IMR-90 (cell line): ENCODE measurements at regions not wholly inside any gene's neighbourhood (a gene's known extent, or its start where the extent isn't known, plus 50 kb on each side); places are given as distances from the start of the nearest gene placed in this dataset.

Experiments used
- ATAC-seq: fragments of 200-7000 bp; cut with Tn5 transposase; 2 replicates; pipeline ENCODE4 v1.9.1; 2020; ENCODE audit warnings: low read depth, mild to moderate bottlenecking, moderate library complexity
- BruUV-seq: library from RNA; stranded (reverse); fragments of 400-500 nt; replicated peaks from 2 replicates; lab custom pipeline; 2021; lab: Mats Ljungman, UMichigan
- CTCF ChIA-PET: fragments of 300-600 bp; formaldehyde crosslinking; extraction: SDS; loops from one replicate; lab custom pipeline; 2021; ENCODE audit warnings: antibody characterized with exemption; lab: Yijun Ruan, JAX
- POLR2A ChIA-PET: fragments of 300-600 bp; sonication (Branson Sonifier 250); formaldehyde crosslinking; loops from one replicate; lab custom pipeline; 2022; ENCODE audit warnings: antibody characterized with exemption; ENCODE audit not compliant: unreplicated experiment; lab: Charles Lee
- DNase-seq: peaks from one replicate; pipeline ENCODE4 v3.0.0; 2013
- H2AFZ ChIP-seq: replicated peaks from 2 replicates; pipeline ENCODE3; 2013; ENCODE audit warnings: low read length, mild to moderate bottlenecking; ENCODE audit not compliant: poor library complexity
- H2AK5ac ChIP-seq: 2 replicates; pipeline ENCODE4 v1.6.1; 2013; ENCODE audit warnings: low read depth, low read length, inconsistent platforms
- H2AK9ac ChIP-seq: replicated peaks from 2 replicates; pipeline ENCODE3; 2013; ENCODE audit warnings: mild to moderate bottlenecking, low read depth, low read length, moderate library complexity; ENCODE audit not compliant: poor library complexity
- H2BK120ac ChIP-seq: 2 replicates; pipeline ENCODE4 v1.6.1; 2013; ENCODE audit warnings: low read depth, low read length, inconsistent platforms
- H2BK15ac ChIP-seq: 3 replicates; pipeline ENCODE4 v1.6.1; 2013; ENCODE audit warnings: low read depth, low read length, inconsistent platforms
- H2BK20ac ChIP-seq: 2 replicates; pipeline ENCODE4 v1.6.1; 2013; ENCODE audit warnings: low read depth, mild to moderate bottlenecking, inconsistent platforms, low read length, moderate library complexity
- H2BK5ac ChIP-seq: 2 replicates; pipeline ENCODE4 v1.6.1; 2013; ENCODE audit warnings: mild to moderate bottlenecking, low read depth, low read length, inconsistent platforms; ENCODE audit not compliant: poor library complexity, severe bottlenecking
- H3K14ac ChIP-seq: replicated peaks from 2 replicates; pipeline ENCODE4 v1.6.1; 2013; ENCODE audit warnings: low read depth, low read length, inconsistent platforms
- H3K18ac ChIP-seq: 2 replicates; pipeline ENCODE4 v1.6.1; 2013; ENCODE audit warnings: low read depth, low read length, control low read depth
- H3K23ac ChIP-seq: 2 replicates; pipeline ENCODE4 v1.6.1; 2013; ENCODE audit warnings: low read depth, low read length, inconsistent platforms
- H3K27ac ChIP-seq: 2 replicates; pipeline ENCODE4 v1.5.1; 2013; ENCODE audit warnings: mild to moderate bottlenecking, control low read depth, low read length; ENCODE audit not compliant: insufficient read depth
- H3K27me3 ChIP-seq: 2 replicates; pipeline ENCODE4 v1.6.1; 2013; ENCODE audit warnings: low read length; ENCODE audit not compliant: control insufficient read depth, insufficient read depth
- H3K36me3 ChIP-seq: 2 replicates; pipeline ENCODE4 v1.6.1; 2013; ENCODE audit warnings: low read length, mixed read lengths; ENCODE audit not compliant: control insufficient read depth, insufficient read depth
- H3K4ac ChIP-seq: 2 replicates; pipeline ENCODE4 v1.6.1; 2013; ENCODE audit warnings: low read depth, low read length, inconsistent platforms
- H3K4me1 ChIP-seq: 2 replicates; pipeline ENCODE4 v1.6.1; 2013; ENCODE audit warnings: low read length, mixed read lengths; ENCODE audit not compliant: control insufficient read depth, insufficient read depth
- H3K4me2 ChIP-seq: 2 replicates; pipeline ENCODE4 v1.6.1; 2013; ENCODE audit warnings: low read depth, mild to moderate bottlenecking, control low read depth, low read length, moderate library complexity
- H3K4me3 ChIP-seq: 2 replicates; pipeline ENCODE4 v1.5.1; 2013; ENCODE audit warnings: low read depth, mild to moderate bottlenecking, control low read depth, low read length, moderate library complexity; ENCODE audit not compliant: insufficient read depth
- H3K56ac ChIP-seq: 2 replicates; pipeline ENCODE4 v1.6.1; 2013; ENCODE audit warnings: low read length, inconsistent platforms; ENCODE audit not compliant: insufficient read depth; ENCODE audit errors: extremely low read depth
- H3K79me1 ChIP-seq, 2 experiments: 2 replicates each; pipeline ENCODE4 v1.6.1; 2013; ENCODE audit warnings: low read length in 2 of 2, inconsistent platforms in 1 of 2, low read depth in 1 of 2
- H3K9ac ChIP-seq: 2 replicates; pipeline ENCODE4 v1.6.1; 2013; ENCODE audit warnings: low read depth, low read length, control low read depth
- H3K9me1 ChIP-seq: 2 replicates; pipeline ENCODE4 v1.6.1; 2013; ENCODE audit warnings: low read length, inconsistent platforms; ENCODE audit not compliant: insufficient read depth
- H3K9me3 ChIP-seq: 2 replicates; pipeline ENCODE4 v1.6.1; 2013; ENCODE audit warnings: low read length; ENCODE audit not compliant: control insufficient read depth, insufficient read depth
- H4K20me1 ChIP-seq: 2 replicates; pipeline ENCODE4 v1.6.1; 2013; ENCODE audit warnings: low read length, inconsistent platforms; ENCODE audit not compliant: insufficient read depth
- H4K5ac ChIP-seq: 2 replicates; pipeline ENCODE4 v1.6.1; 2013; ENCODE audit warnings: mild to moderate bottlenecking, low read depth, low read length, control low read depth
- H4K8ac ChIP-seq, 2 experiments: 2 replicates each; pipeline ENCODE4 v1.6.1; 2013; ENCODE audit warnings: low read depth in 2 of 2, low read length in 2 of 2, control low read depth in 1 of 2, inconsistent platforms in 1 of 2
- H4K91ac ChIP-seq: 2 replicates; pipeline ENCODE4 v1.6.1; 2013; ENCODE audit warnings: low read depth, low read length, inconsistent platforms; ENCODE audit not compliant: insufficient read depth
- BHLHE40 ChIP-seq: fragments of 150-350 bp; IDR thresholded peaks from 2 replicates; pipeline ENCODE4 v1.6.1; 2016; ENCODE audit warnings: mild to moderate bottlenecking, low read depth, low read length
- CEBPB ChIP-seq: IDR thresholded peaks from 2 replicates; pipeline ENCODE4 v1.6.1; 2012; ENCODE audit warnings: low read depth, low read length, improper control_type of control experiment
- CHD1 ChIP-seq: IDR thresholded peaks from 2 replicates; pipeline ENCODE4 v1.6.1; 2012; ENCODE audit warnings: low read depth, low read length, improper control_type of control experiment
- FOS ChIP-seq: fragments of 150-350 bp; IDR thresholded peaks from 2 replicates; pipeline ENCODE4 v1.6.1; 2016; ENCODE audit warnings: low read depth, low read length
- MAFK ChIP-seq: IDR thresholded peaks from 2 replicates; pipeline ENCODE4 v1.6.1; 2012; ENCODE audit warnings: low read depth, low read length, improper control_type of control experiment
- MAZ ChIP-seq: IDR thresholded peaks from 2 replicates; pipeline ENCODE4 v1.6.1; 2012; ENCODE audit warnings: low read depth, mild to moderate bottlenecking, low read length, improper control_type of control experiment, moderate library complexity, borderline replicate concordance
- MXI1 ChIP-seq: IDR thresholded peaks from 2 replicates; pipeline ENCODE4 v1.6.1; 2012; ENCODE audit warnings: low read depth, mild to moderate bottlenecking, low read length, moderate library complexity, borderline replicate concordance
- NFE2L2 ChIP-seq: fragments of 150-350 bp; IDR thresholded peaks from 2 replicates; pipeline ENCODE4 v1.6.1; 2016; ENCODE audit warnings: low read depth, mild to moderate bottlenecking, low read length
- POLR2A ChIP-seq: IDR thresholded peaks from 2 replicates; pipeline ENCODE4 v1.6.1; 2012; ENCODE audit warnings: mild to moderate bottlenecking, low read depth, low read length
- RAD21 ChIP-seq: IDR thresholded peaks from 2 replicates; pipeline ENCODE4 v1.6.1; 2012; ENCODE audit warnings: low read length, improper control_type of control experiment
- RCOR1 ChIP-seq: IDR thresholded peaks from 2 replicates; pipeline ENCODE4 v1.6.1; 2012; ENCODE audit warnings: mild to moderate bottlenecking, low read length, improper control_type of control experiment; ENCODE audit not compliant: insufficient replicate concordance
- RFX5 ChIP-seq: IDR thresholded peaks from 2 replicates; pipeline ENCODE4 v1.8.0; 2012; ENCODE audit warnings: low read depth, mild to moderate bottlenecking, low read length, moderate library complexity
- SMC3 ChIP-seq: fragments of 150-350 bp; IDR thresholded peaks from 2 replicates; pipeline ENCODE4 v1.6.1; 2016; ENCODE audit warnings: low read depth, mild to moderate bottlenecking, antibody characterized with exemption, low read length, moderate library complexity
- WGBS, 2 experiments: methylation state at CpG; one replicate each; pipeline versions ENCODE4 v1.1.5 to v1.1.7; 2013; ENCODE audit warnings: missing lambda C conversion rate in 2 of 2; ENCODE audit not compliant: insufficient read length in 1 of 2; ENCODE audit errors: extremely low coverage in 2 of 2; 5-methylcytosine and 5-hydroxymethylcytosine counted together
- dilution Hi-C: fragments of 300-500 bp; cut with HindIII; formaldehyde crosslinking; loops from one replicate; pipeline ENCODE4 v1.14.3; 2018; ENCODE audit warnings: low sequenced_read_pairs; ENCODE audit not compliant: unreplicated experiment
- in situ Hi-C: fragments of 300-500 bp; cut with MboI; formaldehyde crosslinking; loops from 3 replicates; pipeline ENCODE4 v1.14.3; 2019; ENCODE audit warnings: low sequenced_read_pairs, inconsistent platforms, mixed read lengths
- intact Hi-C: fragments of 100-400 bp; cut with micrococcal nuclease; formaldehyde crosslinking; loops from 2 replicates; pipeline ENCODE4 v1.10.0; 2022
- TF ChIP-seq, protein P1 (sequence below): fragments of 150-350 bp; IDR thresholded peaks from 2 replicates; pipeline ENCODE4 v1.6.1; 2017; ENCODE audit warnings: mild to moderate bottlenecking, antibody characterized with exemption, low read length, low read depth
- TF ChIP-seq, protein P2 (sequence below): fragments of 150-350 bp; IDR thresholded peaks from 2 replicates; pipeline ENCODE4 v1.6.1; 2016; ENCODE audit warnings: low read depth, mild to moderate bottlenecking, low read length, moderate library complexity, borderline replicate concordance
- TF ChIP-seq, protein P3 (sequence below): conservative IDR thresholded peaks from 2 replicates; pipeline ENCODE4 v1.5.1; 2012; ENCODE audit warnings: mild to moderate bottlenecking, low read depth, low read length, improper control_type of control experiment

DNA sequence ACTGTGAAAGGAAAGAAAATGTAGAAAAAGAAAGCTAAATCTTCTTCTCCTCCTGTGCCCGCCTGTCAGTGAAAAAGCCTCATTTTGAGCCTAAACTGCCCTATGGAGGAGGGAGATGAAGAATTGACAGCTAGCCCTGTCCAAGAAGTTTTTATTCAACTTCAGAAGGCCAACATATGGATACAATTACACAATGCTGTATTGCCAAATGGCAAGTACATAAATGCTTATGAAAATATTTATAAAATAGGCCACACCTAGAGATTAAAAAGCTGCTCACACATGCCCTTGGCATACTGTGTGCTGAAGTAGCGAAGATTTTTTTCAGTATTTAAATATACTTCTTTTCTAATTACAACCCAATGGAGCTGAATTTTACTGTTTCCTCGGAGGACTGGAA, 65.1 kb upstream of the NEBL start:
- Histone ChIP-seq H3K27me3 (no peaks in the 10 kb centered on the region), H3K27ac (no peak overlapping the region), H3K4me1 (no peaks in the 10 kb centered on the region), H2BK15ac (no peak overlapping the region), H4K5ac (no peak overlapping the region), H3K79me1 (no peaks in the 10 kb centered on the region), H4K20me1 (no peaks in the 10 kb centered on the region), H3K4me3 (no peak overlapping the region), H2BK120ac (no peak overlapping the region), H3K9me3 (no peaks in the 10 kb centered on the region), H3K14ac (no peak overlapping the region), H2AK9ac (no peak overlapping the region), H2BK20ac (no peak overlapping the region), H3K23ac (no peak overlapping the region), H2AK5ac (no peak overlapping the region), H3K4ac (no peak overlapping the region), H3K9ac (no peak overlapping the region), H4K91ac (no peak overlapping the region), H3K36me3 (no peaks in the 10 kb centered on the region), H3K56ac (no peak overlapping the region), H2AFZ (no peak overlapping the region), H3K9me1 (no peaks in the 10 kb centered on the region), H2BK5ac (no peak overlapping the region), H3K4me2 (no peak overlapping the region), H4K8ac (no peak overlapping the region), H3K18ac (no peak overlapping the region)
- ATAC-seq (no peak), DNase-seq (no peak)
- ChIA-PET CTCF (no interaction called here), POLR2A (no interaction called here)
- dilution Hi-C loops (no loop called here), intact Hi-C loops (no loop called here), in situ Hi-C loops (no loop called here)
- TF ChIP-seq RAD21 (no peak), CEBPB (no peak), CHD1 (no peak), RFX5 (no peak), MAZ (no peak), NFE2L2 (no peak), FOS (no peak), SMC3 (no peak), RCOR1 (no peak), MXI1 (no peak), MAFK (no peak), POLR2A (no peak), BHLHE40 (no peak)
- TF ChIP-seq, protein P1, sequence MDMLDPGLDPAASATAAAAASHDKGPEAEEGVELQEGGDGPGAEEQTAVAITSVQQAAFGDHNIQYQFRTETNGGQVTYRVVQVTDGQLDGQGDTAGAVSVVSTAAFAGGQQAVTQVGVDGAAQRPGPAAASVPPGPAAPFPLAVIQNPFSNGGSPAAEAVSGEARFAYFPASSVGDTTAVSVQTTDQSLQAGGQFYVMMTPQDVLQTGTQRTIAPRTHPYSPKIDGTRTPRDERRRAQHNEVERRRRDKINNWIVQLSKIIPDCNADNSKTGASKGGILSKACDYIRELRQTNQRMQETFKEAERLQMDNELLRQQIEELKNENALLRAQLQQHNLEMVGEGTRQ = no peak
- TF ChIP-seq, protein P2, sequence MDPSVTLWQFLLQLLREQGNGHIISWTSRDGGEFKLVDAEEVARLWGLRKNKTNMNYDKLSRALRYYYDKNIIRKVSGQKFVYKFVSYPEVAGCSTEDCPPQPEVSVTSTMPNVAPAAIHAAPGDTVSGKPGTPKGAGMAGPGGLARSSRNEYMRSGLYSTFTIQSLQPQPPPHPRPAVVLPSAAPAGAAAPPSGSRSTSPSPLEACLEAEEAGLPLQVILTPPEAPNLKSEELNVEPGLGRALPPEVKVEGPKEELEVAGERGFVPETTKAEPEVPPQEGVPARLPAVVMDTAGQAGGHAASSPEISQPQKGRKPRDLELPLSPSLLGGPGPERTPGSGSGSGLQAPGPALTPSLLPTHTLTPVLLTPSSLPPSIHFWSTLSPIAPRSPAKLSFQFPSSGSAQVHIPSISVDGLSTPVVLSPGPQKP = no peak
- TF ChIP-seq, protein P3, sequence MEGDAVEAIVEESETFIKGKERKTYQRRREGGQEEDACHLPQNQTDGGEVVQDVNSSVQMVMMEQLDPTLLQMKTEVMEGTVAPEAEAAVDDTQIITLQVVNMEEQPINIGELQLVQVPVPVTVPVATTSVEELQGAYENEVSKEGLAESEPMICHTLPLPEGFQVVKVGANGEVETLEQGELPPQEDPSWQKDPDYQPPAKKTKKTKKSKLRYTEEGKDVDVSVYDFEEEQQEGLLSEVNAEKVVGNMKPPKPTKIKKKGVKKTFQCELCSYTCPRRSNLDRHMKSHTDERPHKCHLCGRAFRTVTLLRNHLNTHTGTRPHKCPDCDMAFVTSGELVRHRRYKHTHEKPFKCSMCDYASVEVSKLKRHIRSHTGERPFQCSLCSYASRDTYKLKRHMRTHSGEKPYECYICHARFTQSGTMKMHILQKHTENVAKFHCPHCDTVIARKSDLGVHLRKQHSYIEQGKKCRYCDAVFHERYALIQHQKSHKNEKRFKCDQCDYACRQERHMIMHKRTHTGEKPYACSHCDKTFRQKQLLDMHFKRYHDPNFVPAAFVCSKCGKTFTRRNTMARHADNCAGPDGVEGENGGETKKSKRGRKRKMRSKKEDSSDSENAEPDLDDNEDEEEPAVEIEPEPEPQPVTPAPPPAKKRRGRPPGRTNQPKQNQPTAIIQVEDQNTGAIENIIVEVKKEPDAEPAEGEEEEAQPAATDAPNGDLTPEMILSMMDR = no peak
- WGBS, 2 experiments = no CpG with 5 or more reads among the region's 3 CpGs
- BruUV-seq = no TSS peak
